ENCODE measurements at regions not wholly inside any gene's neighbourhood (a gene's known extent, or its start where the extent isn't known, plus 50 kb on each side); places are given as distances from the start of the nearest gene placed in this dataset.

DNA sequence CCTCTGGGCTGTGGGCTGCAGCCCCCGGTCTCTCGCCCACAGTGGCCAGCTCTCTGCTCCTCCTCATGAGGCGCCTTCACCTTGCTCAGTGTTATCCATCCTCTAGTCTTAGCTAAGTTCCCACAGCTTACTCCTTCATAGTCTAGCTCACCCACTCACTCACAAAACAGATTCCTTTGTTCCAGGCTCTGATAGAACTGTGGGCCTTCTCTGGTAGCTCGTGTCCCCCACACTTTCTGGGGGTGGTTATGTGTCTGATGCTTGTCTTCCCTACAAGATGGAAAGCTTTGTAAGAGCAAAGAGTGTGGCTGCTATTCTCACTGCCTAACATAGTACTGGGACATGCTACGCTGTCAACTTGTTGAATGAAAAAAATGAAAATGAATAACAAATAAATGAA, 135.8 kb downstream of the EN1 start:
- TF ChIP-seq CTCF (IDR thresholded peaks at IDR 0.05) (no peak), POLR2A (IDR thresholded peaks at IDR 0.05; ENCODE audit: low read depth) (no peak), EP300 (IDR thresholded peaks at IDR 0.05) (no peak), POLR2AphosphoS5 (IDR thresholded peaks at IDR 0.05) (no peak)

Measured in esophagus muscularis mucosa (tissue), 4 donors.